ENCODE measurements at regions not wholly inside any gene's neighbourhood (a gene's known extent, or its start where the extent isn't known, plus 50 kb on each side); places are given as distances from the start of the nearest gene placed in this dataset.
"Not testable (repeated sequence)": the region's sequence is repeated elsewhere in the genome, so short reads cannot be mapped to it uniquely, and the experiment has no call there.

GRCh38 chr2:60355849-60356261 is 197.6 kb downstream of the BCL11A start:
- DNase-seq, result no peak

DNA sequence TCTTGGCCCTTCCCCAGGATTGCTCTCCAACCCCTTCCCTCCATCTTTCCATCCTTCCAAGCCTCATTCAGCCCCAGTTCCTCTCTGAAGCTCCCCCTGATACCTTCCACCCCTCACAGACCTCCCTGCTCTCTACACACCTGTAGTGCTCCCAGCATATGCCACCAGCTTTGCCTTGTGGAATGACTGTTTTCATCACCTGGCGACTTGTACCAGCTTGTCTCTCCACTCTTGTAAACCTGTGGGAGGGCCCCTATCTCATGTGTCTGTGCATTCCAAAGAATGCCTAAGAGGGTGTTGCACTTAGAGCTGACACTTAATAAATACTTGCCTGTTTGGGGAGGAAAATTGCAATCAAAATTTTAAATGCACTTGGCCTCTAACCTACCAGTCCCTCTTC is 198.7 kb downstream of the BCL11A start:
- no peak for DNase-seq

DNA sequence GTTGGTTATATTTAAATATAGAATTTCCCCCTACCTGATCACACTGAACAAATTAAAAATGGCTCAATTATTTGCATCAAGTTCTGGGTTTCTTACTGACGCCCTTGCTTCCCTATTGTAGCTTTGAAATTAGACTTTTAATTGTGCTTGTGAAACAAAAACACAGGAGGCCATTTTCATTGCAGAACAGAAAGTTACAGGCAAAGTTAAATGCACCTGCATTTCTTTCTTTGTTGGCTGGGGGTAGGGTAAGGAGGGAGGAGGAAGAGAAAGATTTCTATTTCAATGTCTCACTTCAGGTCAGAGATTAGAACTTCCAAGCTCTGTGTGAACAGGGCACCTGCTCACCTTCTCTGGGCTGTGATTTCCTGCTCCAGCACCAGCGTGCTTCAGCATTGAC is 199.6 kb downstream of the BCL11A start:
- no peak for DNase-seq

- no peak for DNase-seq
These were observed 200.1 kb downstream of the BCL11A start for GRCh38 chr2:60353406-60353800.

- DNase-seq, result no peak
These were observed 200.7 kb downstream of the BCL11A start for GRCh38 chr2:60352491-60353405.

DNA sequence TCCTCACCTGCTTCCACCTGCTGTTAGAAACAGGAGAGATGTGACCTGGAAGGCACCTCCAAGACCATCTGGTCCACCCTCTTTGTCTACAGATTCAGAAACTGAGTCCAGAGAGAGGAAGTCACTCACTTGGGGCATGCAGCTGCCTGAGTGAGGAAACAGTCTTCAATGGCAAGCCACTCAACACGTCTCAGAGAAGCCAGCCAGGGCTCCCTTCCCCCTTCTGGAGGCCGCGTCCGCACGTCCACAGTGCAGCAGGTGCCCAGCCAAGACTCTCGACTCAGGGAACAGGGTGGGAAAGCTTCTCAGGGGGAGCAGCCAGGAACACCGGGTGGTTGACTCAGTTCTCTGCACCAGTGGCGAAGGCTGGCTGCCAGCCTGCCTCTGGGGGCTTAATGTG is 201.7 kb downstream of the BCL11A start:
- DNase-seq, result no peak

DNA sequence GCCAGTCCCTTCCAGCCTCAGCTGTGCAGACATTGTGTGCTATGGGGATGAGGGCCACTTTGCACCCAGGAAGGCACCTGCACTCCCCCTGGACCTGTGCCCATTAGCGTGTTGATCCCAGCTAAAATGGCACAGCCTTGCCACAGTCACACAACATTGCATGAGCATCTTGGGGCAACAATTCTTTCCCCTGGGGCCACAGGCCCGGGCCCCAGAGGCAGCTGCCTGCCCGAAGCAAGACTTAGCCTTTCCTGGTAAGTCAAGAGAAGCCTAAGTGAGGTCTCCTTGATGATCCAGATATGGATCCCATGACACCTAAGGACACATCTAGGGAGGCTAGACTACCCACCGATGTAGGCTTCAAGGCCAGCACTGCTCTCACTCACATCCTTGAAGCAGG is 202.1 kb downstream of the BCL11A start:
- DNase-seq, result no peak

- DNase-seq, result no peak
These were observed 202.7 kb downstream of the BCL11A start for GRCh38 chr2:60350791-60351190.

DNA sequence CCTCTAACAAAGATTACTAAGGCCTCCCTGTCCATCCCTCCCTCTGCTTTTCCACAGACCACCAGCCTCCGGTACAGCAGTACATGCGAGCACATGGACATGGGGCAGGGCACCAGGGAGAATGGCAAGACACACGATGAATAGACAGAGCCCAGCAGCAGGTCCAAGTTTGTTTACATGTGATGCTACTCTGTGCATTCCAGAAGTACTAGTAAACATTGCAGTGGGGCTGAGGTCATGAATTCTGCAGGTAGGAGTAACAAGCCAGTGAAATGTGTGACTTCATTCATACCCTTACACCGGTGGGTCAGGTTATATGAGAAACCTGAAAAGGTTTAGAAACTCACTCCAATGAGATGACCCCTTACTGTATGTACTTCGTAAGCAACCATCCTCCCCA is 205.7 kb downstream of the BCL11A start:
- DNase-seq, result no peak

- not testable (repeated sequence) for DNase-seq
These were observed 211.0 kb downstream of the BCL11A start for GRCh38 chr2:60342491-60342890.

DNA sequence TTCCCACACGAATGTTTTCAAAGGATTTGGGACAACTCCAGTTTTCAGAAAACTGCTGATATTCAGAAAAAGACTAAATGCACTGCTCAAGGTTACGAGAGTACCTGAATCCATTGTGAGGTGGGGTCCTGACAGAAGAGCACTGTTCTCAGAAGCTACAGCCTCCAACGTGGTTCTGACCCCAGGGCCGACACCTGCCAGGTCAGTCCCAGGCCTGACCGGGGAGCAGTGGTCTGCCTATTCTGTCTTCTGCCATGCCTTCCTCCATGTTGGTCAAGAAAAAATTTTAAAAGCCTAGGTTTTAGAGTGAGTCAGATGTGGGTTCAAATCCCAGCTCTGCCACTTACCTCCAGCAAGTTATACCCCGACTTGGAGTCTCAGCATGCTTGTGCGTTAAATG is 212.3 kb downstream of the BCL11A start:
- DNase-seq, result no peak

DNA sequence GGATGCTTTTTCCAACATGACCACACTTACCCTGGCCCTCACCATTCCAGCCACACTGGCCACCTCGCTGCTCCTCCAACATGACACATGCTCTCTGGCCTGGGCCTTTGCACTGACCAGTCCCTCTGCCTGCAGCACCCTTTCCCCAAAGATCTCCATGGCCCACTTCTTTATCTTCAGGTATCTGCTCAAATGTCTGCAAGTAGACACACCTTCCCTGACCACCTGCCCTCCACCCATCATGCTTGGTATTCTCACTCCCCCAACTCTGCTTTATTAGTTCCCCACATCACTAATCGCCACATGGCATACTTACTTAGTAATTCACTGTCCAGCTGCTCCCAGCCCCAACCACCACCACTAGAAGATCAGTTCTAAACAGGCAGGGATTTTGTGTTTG is 214.2 kb downstream of the BCL11A start:
- DNase-seq, result no peak

GRCh38 chr2:60337142-60337497 is 216.3 kb downstream of the BCL11A start:
- DNase-seq, result no peak

DNA sequence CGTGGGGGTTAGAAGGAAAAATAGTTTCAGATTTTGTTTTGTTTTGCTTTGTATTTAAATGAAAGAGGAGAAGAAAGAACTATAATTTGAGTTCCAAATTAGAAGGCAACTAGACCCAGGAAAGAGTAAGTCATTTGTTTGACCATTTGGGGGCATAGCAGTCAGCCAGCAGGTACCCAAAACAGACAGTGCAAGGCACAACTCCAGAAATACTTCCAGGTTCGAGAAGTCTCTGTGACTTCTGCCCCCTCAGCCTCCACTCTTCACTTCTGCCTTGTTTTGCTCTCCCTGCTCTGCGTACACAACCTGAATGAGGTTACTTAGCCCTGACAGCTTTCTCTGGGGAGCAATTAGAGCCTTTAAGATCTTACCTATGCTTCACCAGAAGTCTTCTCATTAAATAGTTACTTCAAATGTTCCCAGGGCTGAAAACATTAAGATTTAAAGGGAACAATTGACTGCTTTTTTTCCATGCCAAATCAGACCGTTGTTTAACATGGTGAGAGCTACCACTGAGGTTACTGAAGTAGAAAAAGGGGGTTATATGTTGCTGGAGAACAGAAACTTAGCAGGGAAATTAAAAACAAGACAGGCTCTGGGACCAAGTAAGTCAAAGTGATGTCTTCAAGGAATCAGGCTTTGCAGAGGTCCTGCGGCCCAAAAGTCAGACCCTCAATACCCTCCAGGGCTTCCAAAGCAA is 216.9 kb downstream of the BCL11A start:
- DNase-seq, result no peak

DNA sequence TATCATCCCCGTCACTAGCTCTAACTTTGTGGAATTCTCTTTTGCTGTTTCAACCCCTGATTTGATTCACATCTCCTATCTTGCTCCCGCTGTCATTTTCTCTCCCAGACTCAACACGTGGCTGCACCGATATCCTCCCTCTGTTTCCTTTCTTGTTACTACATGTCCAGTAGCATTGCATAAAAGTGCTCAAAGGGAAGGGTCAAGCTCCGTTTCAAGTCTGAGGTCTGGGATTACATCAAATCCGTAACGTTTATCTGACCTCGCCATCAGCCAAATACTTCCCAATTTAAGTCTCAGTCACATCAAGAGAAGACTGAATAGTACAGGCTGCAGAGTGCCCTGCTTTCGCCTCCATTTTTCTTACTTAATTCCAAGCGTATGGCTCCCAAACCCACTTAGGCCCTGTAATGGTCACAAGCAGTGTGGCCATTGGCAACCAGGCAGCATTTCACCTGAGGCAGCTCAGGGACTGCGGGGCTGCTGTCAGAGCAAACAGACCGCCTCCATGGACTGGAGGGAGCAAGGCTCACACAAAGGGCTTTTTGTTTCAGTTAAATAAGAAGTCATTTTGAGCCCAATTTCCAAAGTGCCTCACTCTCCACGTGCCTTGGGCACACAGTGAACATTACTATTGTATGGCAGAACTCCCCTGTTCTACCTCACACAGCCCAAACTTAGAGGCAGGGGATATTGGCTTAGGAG is 217.8 kb downstream of the BCL11A start:
- no peak for DNase-seq

DNA sequence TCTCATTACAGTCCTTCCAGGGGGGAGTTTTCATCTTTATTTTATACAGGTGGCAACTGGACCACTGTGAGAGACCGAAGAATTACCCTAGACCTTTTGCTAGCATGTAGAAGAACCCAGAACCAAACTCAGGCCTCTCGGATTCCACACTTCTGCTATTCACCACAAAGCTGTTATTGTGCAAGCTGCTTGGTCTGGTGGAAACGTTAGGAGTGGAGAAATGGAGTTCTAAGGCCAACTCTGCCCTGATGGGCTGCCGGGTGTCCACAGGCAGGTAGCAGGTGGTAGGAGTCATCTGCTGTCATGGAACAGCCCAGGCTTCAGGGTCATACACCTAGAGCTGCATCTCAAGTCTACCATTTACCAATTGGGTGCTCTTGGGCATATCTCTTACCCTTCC is 218.8 kb downstream of the BCL11A start:
- no peak for DNase-seq

GRCh38 chr2:60333264-60333663 is 220.2 kb downstream of the BCL11A start:
- DNase-seq, result no peak

- no peak for DNase-seq
These were observed 222.2 kb downstream of the BCL11A start for GRCh38 chr2:60331115-60331809.

DNA sequence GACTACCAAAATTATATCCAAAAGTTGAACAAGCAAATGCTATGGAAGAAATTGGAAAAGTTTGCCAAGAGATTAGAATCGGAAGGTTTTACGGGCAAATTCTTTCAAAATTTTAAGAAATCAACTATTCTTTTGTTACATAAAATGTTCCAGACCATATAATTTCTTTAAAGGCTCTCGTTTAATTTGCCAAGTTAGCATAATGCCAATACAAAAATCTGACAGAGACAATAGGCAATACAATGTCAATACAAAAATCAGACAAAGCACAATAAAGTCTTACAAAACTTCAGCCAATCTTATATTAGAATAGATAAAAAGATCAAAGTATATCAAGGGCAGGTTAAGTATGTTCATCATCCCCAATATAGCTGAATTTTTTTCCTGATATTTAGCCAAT is 224.2 kb downstream of the BCL11A start:
- no peak for DNase-seq

- no peak for DNase-seq
These were observed 228.9 kb downstream of the BCL11A start for GRCh38 chr2:60324536-60324935.

DNA sequence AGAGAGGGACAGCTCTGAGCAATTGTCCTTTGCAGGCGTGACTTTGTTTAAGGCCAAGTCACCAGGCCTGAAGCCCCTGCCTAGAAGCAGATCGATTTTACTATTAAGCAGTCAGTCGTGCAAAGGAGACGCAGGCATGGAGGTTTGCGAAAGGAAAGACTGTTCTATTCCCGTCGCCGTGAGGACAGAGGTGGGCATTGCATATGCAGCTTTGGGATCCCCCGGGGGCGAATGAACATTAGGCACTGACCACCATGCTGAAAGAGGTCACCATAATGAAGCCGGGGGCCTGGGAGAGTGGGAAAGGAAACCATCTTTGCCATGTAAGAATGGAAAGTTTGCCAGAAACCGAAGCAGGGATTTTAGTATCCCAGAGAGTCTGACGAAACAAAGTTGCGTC is 231.6 kb downstream of the BCL11A start:
- DNase-seq, result no peak

DNA sequence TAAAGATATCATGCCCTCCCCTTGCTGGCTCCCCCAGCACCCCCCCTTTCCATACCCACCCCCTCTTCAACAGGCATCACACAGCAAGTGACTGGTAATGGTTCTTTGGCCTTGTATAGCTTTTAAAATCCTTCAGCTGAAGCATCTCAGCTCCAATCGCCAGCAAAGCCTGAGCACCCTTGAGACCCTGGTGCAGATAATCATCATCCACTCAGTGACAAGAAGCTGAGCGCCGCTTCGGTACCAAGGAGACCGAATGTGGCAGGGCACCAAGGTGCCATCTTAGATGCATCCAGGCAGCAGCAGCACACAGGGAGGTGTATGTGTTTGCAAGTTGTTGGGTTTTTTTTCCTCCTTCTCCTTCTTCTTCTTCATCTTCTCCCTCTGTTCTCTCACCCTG is 232.7 kb downstream of the BCL11A start:
- no peak for DNase-seq

GRCh38 chr2:60319031-60319547 is 234.4 kb downstream of the BCL11A start:
- DNase-seq, result no peak
